GM19035 (cell line): ENCODE measurements at regions not wholly inside any gene's neighbourhood (a gene's known extent, or its start where the extent isn't known, plus 50 kb on each side); places are given as distances from the start of the nearest gene placed in this dataset.

ENCODE experiments used
- ATAC-seq: cut with Tn5 transposase; IDR thresholded peaks from one replicate; pipeline ENCODE4 v1.9.1; 2021; ENCODE audit not compliant: unreplicated experiment

GRCh38 chr5:72032788-72033187, 74.5 kb upstream of the MAP1B start:
- no peak for ATAC-seq

- ATAC-seq: no peak
Observed at GRCh38 chr5:72034770-72035169, 72.5 kb upstream of the MAP1B start.

- no peak for ATAC-seq
Observed at GRCh38 chr5:72035831-72036230, 71.4 kb upstream of the MAP1B start.

- no peak for ATAC-seq
Observed at GRCh38 chr5:72036951-72037350, 70.3 kb upstream of the MAP1B start.

GRCh38 chr5:72040513-72040912, 66.8 kb upstream of the MAP1B start:
- no peak for ATAC-seq

- no peak for ATAC-seq
Observed at GRCh38 chr5:72041654-72042053, 65.6 kb upstream of the MAP1B start.

GRCh38 chr5:72042097-72042496, 65.2 kb upstream of the MAP1B start:
- no peak for ATAC-seq

- no peak for ATAC-seq
Observed at GRCh38 chr5:72045692-72046091, 61.6 kb upstream of the MAP1B start.

- no peak for ATAC-seq
Observed at GRCh38 chr5:72046106-72046505, 61.2 kb upstream of the MAP1B start.

- ATAC-seq: no peak
Observed at GRCh38 chr5:72055636-72056035, 51.6 kb upstream of the MAP1B start.
